AG09319 (cell line): ENCODE measurements at regions not wholly inside any gene's neighbourhood (a gene's known extent, or its start where the extent isn't known, plus 50 kb on each side); places are given as distances from the start of the nearest gene placed in this dataset.

ENCODE experiments used
- DNase-seq: peaks from one replicate; pipeline ENCODE4 v3.0.0-alpha.2; 2010; ENCODE audit warnings: low read depth; ENCODE audit errors: extremely low read depth
- CTCF ChIP-seq: IDR thresholded peaks from 2 replicates; pipeline ENCODE4 v1.5.1; 2011; ENCODE audit warnings: low read depth, mild to moderate bottlenecking, inconsistent platforms, low read length, moderate library complexity

- DNase-seq: no peak
- no peak for TF ChIP-seq CTCF
These were observed 190.6 kb upstream of the SASH1 start for GRCh38 chr6:148151896-148152643.

- DNase-seq: no peak
- no peak for TF ChIP-seq CTCF
These were observed 188.0 kb upstream of the SASH1 start for GRCh38 chr6:148154668-148155067.

GRCh38 chr6:148155293-148155692 is 187.3 kb upstream of the SASH1 start:
- TF ChIP-seq CTCF: no peak
- no peak for DNase-seq

GRCh38 chr6:148157841-148158240 is 184.8 kb upstream of the SASH1 start:
- DNase-seq: no peak
- TF ChIP-seq CTCF: no peak

- no peak for TF ChIP-seq CTCF
- no peak for DNase-seq
These were observed 178.0 kb upstream of the SASH1 start for GRCh38 chr6:148164645-148165044.

- peak; percentile 60 for TF ChIP-seq CTCF
- peak; percentile 16 for DNase-seq
These were observed 176.2 kb upstream of the SASH1 start for GRCh38 chr6:148166339-148166968.

- no peak for DNase-seq
- TF ChIP-seq CTCF: no peak
These were observed 172.9 kb upstream of the SASH1 start for GRCh38 chr6:148169706-148170105.
